Erythroblast (primary cell): ENCODE measurements at regions not wholly inside any gene's neighbourhood (a gene's known extent, or its start where the extent isn't known, plus 50 kb on each side); places are given as distances from the start of the nearest gene placed in this dataset.

Experiments used
- DNase-seq, 2 experiments: peaks; one replicate each; lab custom pipeline; 2025; lab: John Stamatoyannopoulos, UW
- GATA1 ChIP-seq: IDR thresholded peaks from 2 replicates; pipeline ENCODE4 v1.6.1; 2011; ENCODE audit warnings: low read depth, mild to moderate bottlenecking, control low read depth, low read length, moderate library complexity
- POLR2A ChIP-seq: IDR thresholded peaks from 2 replicates; pipeline ENCODE4 v1.6.1; 2011; ENCODE audit warnings: mild to moderate bottlenecking, low read length

DNA sequence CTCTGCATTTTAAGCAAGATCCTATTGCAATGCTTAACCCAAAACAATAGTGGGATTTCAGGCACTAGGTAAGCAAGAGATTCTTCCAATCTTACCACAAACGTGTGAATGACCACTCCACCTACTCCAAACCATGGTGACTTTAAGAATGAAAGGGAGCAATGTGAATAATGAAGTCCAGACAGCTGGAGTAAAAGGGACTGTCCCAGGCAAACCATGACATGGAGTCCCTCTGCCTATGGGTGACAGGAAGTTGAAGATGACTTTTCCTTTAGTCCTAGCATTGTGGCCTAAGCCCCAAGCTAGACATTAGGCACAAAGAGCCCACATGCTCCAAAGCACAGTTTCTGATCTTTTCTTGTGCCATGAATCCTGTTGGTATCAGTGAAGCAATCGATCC lies 179.0 kb downstream of the SHQ1 start:
- no peak for TF ChIP-seq GATA1
- TF ChIP-seq POLR2A: no peak
- no peak for DNase-seq

DNA sequence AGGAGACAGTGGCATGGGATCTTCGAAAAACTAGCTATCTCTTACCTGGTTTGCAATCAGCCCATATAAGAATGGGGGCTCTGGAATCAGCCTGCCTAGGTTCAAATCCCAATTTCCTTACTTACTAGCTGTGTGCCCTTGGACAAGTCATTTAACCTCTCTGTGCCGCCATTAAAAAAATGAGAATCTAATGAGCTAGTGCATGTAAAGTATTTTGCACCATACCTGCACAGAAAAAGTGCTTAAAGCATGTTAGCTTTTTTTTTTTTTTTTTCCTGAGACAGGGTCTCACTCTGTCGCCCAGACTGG lies 181.8 kb downstream of the SHQ1 start:
- no peak for TF ChIP-seq POLR2A
- no peak for TF ChIP-seq GATA1

DNA sequence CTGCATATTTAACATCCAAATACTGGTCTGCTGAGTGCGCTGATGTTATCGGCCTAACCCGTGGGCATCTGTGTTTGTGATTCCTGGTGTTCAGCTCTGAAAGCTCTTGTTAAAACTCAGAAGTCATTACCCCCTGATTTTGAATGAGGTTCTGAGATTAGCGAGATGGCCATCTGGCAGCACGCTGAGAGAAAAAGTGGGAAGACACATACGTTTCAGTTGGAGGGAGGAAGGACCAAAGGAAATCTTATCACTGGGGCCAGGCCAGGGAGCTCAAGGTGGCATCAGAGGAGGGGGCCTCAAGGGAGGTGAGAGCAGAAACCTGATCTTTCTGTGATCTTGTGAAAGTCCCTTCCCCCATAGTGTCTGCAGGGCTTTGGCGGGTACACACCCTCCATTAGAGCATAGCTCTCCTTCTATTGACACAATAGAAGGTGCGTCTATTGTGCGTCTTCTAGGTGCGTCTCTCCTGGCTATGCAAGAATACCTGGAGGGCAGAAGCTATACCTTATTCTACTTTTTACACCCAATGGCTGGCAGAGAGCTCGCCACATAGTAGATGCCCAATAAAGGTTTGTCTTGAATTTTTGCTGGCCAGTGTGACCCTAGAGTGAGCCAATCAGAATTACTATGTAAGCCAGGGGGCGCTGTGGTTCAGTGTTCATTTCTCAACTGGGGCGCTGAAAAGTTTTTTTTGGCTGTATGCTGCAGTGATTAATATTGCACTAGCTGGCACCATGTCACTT lies 182.4 kb downstream of the SHQ1 start:
- DNase-seq: peak; percentile 52 to 64
- TF ChIP-seq GATA1: no peak

More for the DNA sequence above, 181.8 kb downstream of the SHQ1 start:
- no peak for DNase-seq

DNA sequence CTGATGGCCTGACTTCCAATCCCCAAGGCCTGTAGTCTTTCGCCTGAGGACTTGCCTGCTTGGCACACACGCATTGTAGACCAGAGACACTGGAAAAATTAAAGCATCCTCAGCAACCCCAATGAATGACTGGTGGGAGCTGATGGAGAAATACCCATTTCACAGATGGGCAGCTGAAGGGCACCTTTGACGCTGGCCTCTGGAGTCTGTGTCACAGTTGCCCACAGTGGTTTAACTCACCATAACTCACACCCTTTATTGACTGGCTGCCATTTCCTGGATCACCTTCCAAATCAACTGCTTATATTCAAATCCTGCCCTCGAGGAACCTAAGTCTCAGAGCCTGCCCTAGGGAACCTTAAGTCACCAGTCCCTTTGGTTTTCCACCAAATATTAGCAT lies 183.1 kb downstream of the SHQ1 start:
- no peak for DNase-seq
- TF ChIP-seq GATA1 (no peak), POLR2A (no peak)

DNA sequence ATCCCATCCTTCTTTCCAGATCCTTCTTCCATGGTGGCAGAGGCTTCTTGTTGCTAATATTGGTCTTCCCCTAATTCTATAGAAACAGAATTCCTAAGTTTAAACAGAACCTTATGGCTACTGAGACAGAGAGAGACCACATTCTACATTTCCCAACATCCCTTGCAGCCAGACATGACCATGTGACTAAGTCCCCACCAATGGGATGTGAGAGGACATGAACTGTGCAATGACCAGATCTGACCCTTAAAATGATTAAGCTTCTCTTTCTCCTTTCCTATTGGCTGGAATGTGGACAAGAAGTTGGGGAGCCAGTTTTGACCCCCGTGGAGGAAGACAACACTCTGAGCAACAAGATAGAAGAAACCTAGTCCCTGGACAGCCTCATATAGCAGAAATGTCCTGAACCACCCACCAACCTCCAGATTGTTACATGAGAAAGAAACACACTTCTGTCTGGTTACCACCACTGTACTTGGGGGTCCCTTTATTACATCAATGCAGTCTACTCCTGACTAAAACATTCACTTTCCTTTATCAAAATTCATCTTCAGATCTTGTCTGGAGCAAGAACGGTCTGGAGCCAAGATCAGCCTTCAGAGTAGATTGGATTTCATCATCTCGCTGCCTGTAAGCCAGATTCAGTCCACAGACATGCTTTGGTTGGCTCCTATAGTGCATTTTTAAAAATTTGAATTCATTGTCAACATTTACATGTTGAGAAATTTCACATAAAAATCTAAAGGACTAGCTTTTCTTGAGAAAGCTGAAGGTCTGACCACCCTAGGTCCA lies 183.9 kb downstream of the SHQ1 start:
- no peak for DNase-seq
- TF ChIP-seq GATA1 (no peak), POLR2A (no peak)

DNA sequence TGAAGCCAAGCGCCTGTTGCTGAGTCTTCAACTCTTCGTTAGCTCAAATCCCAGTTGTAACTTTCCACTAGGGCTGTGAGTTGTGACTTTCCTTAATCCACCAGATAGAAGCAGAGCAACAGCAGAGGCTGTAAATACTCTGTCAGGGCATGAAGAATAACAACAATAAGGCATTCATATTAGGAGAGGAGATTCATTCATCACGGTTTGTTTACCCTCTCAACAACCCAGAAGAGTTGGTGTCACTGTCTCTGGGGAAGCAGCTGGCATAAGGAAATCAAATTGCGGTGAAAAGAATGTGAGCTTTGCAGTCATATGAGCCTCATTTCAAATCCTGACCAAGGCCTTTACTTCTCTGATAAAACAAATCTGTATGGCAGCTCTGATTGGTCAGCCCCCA lies 184.8 kb downstream of the SHQ1 start:
- no peak for TF ChIP-seq POLR2A
- no peak for TF ChIP-seq GATA1
- DNase-seq: no peak

DNA sequence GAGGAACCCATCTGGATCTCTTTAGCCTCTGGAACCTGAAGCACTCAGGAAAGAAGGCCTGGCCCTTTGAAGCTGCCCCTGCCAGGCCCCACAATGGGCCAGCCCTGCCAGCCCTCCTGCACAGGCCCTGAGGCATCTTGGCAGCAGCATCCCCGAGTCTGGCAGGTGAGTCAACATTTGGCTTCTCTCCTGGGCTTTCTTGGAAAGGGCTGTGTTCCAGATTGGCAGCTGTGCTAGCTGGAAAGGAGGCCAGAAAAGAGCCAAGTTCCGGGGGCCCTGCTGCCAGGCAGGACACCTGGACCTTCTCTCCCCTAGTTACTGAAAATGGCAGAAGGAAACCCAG lies 187.2 kb downstream of the SHQ1 start:
- TF ChIP-seq POLR2A (no peak), GATA1 (no peak)
- DNase-seq: no peak

DNA sequence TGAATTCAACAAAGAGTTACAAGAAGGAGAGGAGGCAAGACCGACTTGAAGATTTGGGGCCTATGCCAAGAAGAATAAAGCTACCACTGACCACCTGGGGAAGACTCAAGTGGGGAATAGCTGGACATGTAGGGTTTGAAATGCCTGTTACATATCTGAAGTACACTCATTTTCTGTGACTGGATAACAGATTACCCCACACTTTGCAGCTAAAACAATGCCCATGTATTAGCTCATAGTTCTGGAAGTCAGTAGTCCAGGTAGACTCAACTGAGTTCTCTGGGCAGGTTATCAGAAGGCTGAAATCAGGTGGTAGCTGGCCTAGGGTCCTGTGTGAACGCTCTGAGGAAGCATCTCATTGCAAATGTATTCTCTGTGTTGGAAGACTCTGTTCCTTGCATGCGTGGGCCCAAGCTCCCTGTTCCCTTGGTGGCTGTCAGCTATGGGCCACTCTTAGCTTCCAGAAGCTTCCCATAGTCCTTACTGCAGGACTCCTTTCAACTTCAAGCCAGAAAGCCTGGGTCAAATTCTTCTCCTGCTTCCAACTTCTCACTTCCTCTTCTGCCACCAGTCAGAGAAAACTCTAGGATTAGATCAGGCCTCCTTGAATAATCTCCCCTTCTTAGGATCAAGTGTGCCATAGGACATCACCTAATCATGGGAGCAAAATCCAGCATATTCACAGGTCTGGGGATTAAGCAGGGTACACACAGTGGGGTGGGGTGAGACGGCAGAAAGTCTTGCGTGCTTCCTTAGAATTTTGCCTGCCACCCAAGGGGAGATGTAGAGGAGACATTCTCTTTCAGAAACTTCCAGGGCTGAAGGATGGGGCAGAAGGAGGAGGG lies 187.8 kb downstream of the SHQ1 start:
- no peak for DNase-seq
- TF ChIP-seq GATA1 (no peak), POLR2A (no peak)

DNA sequence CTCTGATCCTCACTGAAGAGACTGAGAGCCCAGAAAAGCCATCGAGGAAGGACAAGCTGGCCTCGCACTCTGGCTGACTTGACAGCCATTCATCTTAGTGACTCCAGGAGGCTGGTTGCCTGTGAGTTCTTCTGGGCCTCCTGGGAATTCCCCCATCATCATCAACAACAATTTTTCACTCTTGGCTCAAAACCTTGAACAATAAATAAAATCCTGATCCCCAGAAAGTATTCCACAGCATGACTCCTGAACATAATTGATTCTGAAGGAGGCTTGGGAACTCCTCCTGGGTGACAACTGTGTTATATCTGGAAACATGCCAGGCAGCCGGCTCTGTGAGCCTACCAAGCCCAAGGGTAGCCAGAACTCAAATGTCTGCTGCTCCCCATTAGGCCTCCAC lies 188.6 kb downstream of the SHQ1 start:
- no peak for DNase-seq
- no peak for TF ChIP-seq POLR2A
- no peak for TF ChIP-seq GATA1

DNA sequence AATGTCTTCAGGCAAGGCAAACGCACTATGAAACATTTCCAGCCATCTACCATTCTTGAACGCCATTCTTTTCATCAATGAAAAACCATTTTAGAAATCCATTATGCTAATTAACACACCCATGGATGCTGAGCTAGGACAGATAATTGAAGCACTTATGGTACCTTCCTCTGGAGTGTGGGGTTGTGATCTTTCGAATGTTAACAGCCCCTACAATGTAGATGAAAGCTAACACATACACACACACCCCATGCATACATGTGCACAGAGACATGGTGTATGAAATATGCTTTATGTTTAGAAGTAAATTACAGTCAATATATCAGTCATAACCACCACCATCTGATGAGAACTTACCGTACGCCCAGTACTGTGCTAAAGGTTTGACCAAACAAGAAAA lies 189.1 kb downstream of the SHQ1 start:
- DNase-seq: no peak
- TF ChIP-seq POLR2A (no peak), GATA1 (no peak)

DNA sequence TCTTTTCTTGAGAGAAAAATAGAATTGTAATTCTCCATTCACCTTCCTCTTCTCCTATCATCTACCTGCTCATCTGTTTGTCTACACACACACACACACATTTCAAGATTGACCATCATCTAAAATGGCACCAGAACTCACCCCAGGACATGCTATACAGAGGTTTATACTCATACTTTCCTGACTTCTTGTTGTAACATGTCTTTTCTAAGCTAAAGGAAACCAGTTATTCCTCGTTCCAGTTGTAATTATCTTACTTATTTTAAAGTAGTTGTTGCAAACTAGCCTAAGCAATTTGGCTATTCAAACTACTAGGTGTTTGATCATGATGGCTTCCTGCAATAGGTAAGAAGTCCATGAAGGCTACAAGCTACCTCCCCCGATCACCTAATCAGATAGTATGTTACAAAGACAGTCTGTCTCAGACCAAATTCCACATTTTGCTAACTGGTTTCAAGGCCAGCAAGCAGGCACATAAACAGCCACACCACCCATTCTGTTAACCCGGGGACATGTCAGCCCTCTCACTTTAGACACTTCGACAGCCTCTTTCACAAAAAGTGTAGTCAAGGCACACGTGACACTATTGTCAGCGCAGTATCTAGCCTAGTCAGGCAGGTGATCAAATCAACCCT lies 189.7 kb downstream of the SHQ1 start:
- TF ChIP-seq POLR2A (no peak), GATA1 (no peak)
- DNase-seq: no peak

DNA sequence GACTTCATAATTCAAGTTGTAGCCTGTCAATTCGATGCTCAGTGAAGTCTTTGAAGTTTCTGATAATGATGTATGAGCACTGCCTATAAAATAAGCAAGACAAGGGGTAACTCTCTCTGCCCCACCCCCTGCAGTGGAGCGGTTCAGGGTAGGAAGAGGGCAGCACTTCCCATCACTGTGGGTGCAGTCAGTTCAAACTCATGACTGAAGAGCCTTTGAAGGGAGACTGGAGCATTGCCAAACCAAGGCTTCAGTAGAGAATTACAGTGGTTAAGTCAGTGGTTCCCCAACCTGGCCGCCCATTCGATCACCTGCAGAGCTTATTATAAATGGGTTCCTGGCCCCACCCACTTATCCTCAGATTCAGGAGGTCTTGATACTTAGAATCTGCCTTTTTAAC lies 190.6 kb downstream of the SHQ1 start:
- TF ChIP-seq POLR2A (no peak), GATA1 (no peak)
- DNase-seq: no peak

DNA sequence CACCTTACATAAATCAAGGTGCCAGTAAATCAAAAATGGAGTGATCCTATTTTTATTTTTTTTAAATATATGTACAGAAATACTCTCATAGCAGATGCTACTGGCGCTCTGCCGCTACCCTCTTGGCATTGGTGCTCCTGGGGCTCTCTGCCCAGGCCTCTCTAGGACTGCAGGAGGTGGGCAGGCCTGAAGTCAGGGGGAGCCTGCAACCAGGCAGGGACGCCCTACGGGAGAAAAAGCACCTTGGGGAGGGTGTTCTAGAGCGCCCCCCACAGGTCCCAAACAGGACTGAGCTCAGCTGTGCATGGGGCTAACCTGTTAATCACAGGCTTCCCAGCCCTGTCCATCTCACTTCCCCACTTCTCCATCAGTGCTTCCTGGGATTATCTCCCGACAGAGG lies 192.5 kb downstream of the SHQ1 start:
- DNase-seq: peak; percentile 33 to 39
- no peak for TF ChIP-seq GATA1
- no peak for TF ChIP-seq POLR2A

DNA sequence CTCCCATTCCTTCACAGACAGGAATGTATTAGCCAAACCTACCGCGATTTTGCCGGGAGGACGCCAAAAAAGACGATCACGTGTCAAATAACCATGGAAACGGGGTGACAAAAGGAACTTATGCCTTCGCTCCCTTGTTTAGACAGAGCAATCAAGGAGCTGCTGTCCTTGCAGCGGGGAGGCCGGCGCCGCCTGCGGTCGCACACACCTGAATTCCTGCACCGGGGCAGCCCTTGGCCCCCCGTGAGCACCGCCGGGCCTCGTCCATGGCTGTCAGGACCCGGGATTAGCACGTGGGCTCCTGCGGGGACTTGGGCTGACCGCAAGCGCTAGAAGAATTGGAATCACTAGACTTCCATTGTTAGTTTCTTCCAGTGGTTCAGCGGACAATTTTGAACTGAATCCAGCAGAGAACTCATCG lies 193.1 kb downstream of the SHQ1 start:
- DNase-seq: peak in 1 of 2 experiments; percentile 7
- TF ChIP-seq GATA1 (no peak), POLR2A (no peak)
